ENCODE measurements at regions not wholly inside any gene's neighbourhood (a gene's known extent, or its start where the extent isn't known, plus 50 kb on each side); places are given as distances from the start of the nearest gene placed in this dataset.
"Not testable (repeated sequence)": the region's sequence is repeated elsewhere in the genome, so short reads cannot be mapped to it uniquely, and the experiment has no call there.

DNA sequence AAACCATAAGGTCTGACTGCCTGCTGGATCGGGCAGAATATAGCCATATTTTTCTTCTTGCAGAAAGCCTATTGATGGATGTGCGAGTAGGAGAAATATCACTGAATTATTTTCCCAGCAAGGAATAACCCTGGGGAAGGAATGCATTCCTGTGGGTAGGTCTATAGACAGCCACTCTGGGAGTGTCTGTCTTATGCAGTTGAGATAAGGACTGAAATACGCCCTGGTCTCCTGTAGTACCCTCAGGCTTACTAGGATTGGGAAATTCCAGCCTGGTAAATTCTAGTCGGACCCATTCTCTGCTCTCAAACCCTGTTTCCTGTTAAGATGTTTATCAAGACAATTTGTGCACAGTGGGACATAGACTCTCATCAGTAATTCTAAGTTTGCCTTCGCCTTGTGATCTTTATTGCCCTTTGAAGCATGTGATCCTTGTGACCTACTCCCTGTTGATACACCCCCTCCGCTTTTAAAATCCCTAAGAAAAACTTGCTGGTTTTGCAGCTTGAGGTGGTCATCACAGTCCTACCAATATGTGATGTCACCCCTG, 506.3 kb downstream of the SOX11 start:
- TF ChIP-seq POLR2A (IDR thresholded peaks at IDR 0.05; ENCODE audit: low read length); GATA1 (IDR thresholded peaks at IDR 0.05; ENCODE audit: low read depth, low read length): not testable (repeated sequence)
